Erythroblast (primary cell): ENCODE measurements at regions not wholly inside any gene's neighbourhood (a gene's known extent, or its start where the extent isn't known, plus 50 kb on each side); places are given as distances from the start of the nearest gene placed in this dataset.

Experiments
- GATA1 ChIP-seq: IDR thresholded peaks from 2 replicates; pipeline ENCODE4 v1.6.1; 2011; ENCODE audit warnings: low read depth, mild to moderate bottlenecking, control low read depth, low read length, moderate library complexity
- POLR2A ChIP-seq: IDR thresholded peaks from 2 replicates; pipeline ENCODE4 v1.6.1; 2011; ENCODE audit warnings: mild to moderate bottlenecking, low read length

DNA sequence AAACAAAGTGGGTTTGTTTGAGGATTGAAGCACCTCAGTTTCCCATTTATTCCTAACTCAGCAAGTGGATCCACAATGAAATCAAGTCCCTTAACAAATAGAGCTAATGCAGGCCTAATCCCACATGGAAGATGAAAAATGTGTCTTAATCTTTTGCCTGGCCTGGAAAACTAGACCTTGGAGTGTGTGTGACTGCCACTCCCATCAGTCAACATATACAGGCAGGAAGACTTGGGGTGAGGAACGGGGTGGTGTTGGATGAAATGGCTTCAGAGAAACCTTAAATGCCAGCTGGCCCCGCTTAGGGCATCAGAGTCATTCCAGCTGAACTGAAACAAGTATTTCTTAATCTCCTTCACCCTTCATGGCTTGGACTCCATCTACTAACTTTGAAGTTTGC is 269.5 kb downstream of the MAF start:
- TF ChIP-seq POLR2A (no peak), GATA1 (no peak)
